GM12891 (cell line): ENCODE measurements at regions not wholly inside any gene's neighbourhood (a gene's known extent, or its start where the extent isn't known, plus 50 kb on each side); places are given as distances from the start of the nearest gene placed in this dataset.

Experiments
- POLR2A ChIP-seq: IDR thresholded peaks from 2 replicates; pipeline ENCODE4 v1.6.1; 2011; ENCODE audit warnings: low read depth, low read length, control low read depth
- POLR2AphosphoS5 ChIP-seq: IDR thresholded peaks from 2 replicates; pipeline ENCODE4 v1.6.1; 2011; ENCODE audit warnings: low read depth, low read length, control low read depth
- POU2F2 ChIP-seq: IDR thresholded peaks from 2 replicates; pipeline ENCODE4 v1.6.1; 2011; ENCODE audit warnings: low read depth, mild to moderate bottlenecking, control low read depth, low read length, moderate library complexity
- TAF1 ChIP-seq: IDR thresholded peaks from 2 replicates; pipeline ENCODE4 v1.6.1; 2011; ENCODE audit warnings: low read depth, low read length, control low read depth

DNA sequence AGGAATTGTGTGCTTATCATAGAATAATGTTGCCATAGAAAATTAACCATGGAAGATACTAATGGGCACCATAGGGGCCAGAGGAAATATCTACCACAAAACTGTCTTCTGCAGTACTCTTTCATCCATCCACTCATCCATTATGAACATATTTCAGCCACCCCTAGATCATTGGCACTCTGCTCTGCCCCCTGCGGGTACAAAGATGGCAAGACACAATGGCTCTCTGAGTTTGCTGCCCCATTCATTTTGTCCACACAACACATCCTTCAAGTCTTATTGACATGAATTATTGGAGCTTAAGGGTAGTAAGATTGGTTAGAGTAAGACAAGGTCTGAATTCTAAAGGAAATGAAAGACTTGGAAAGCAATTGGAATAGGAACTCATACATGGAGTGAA is 1224.7 kb upstream of the CELF4 start:
- no peak for TF ChIP-seq POLR2A
- TF ChIP-seq POLR2AphosphoS5, result no peak
- no peak for TF ChIP-seq TAF1
- no peak for TF ChIP-seq POU2F2
